ENCODE measurements at regions not wholly inside any gene's neighbourhood (a gene's known extent, or its start where the extent isn't known, plus 50 kb on each side); places are given as distances from the start of the nearest gene placed in this dataset.

DNA sequence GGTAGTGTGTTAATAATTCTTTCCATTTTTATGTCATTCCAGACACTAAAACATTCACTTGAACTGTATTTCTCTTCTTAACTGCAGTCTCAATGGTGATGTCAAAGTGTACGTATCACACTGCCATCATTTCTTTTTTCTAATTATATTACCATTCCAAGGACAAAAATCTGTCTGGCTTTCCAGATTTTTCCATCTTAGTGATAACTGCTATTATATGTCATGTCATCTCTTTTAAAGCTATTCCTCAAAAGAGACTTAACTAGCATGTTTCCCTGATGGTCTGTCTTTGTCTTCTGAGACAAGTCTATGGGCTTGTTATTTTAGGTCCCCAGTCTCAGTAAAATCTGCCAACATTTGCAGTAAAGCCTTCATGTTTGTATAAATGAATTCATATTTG lies 1207.1 kb downstream of the PCDH17 start:
- TF ChIP-seq EZH2 (IDR thresholded peaks at IDR 0.05; ENCODE audit: borderline replicate concordance, control insufficient read depth, low read depth, low read length): no peak
- TF ChIP-seq, protein P1, sequence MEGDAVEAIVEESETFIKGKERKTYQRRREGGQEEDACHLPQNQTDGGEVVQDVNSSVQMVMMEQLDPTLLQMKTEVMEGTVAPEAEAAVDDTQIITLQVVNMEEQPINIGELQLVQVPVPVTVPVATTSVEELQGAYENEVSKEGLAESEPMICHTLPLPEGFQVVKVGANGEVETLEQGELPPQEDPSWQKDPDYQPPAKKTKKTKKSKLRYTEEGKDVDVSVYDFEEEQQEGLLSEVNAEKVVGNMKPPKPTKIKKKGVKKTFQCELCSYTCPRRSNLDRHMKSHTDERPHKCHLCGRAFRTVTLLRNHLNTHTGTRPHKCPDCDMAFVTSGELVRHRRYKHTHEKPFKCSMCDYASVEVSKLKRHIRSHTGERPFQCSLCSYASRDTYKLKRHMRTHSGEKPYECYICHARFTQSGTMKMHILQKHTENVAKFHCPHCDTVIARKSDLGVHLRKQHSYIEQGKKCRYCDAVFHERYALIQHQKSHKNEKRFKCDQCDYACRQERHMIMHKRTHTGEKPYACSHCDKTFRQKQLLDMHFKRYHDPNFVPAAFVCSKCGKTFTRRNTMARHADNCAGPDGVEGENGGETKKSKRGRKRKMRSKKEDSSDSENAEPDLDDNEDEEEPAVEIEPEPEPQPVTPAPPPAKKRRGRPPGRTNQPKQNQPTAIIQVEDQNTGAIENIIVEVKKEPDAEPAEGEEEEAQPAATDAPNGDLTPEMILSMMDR (IDR thresholded peaks at IDR 0.05 in 2 of 3, conservative IDR thresholded peaks at IDR 0.05 in 1 of 3; ENCODE audit: control insufficient read depth in 2 of 3, extremely low read depth in 1 of 3, insufficient read depth in 1 of 3, low read depth in 3 of 3, low read length in 3 of 3): no peak
- TF ChIP-seq, protein P2, sequence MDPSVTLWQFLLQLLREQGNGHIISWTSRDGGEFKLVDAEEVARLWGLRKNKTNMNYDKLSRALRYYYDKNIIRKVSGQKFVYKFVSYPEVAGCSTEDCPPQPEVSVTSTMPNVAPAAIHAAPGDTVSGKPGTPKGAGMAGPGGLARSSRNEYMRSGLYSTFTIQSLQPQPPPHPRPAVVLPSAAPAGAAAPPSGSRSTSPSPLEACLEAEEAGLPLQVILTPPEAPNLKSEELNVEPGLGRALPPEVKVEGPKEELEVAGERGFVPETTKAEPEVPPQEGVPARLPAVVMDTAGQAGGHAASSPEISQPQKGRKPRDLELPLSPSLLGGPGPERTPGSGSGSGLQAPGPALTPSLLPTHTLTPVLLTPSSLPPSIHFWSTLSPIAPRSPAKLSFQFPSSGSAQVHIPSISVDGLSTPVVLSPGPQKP (IDR thresholded peaks at IDR 0.05; ENCODE audit: low read depth, low read length): no peak
- TF ChIP-seq MTA2 (IDR thresholded peaks at IDR 0.05; ENCODE audit: low read depth): no peak
- no peak for TF ChIP-seq ZNF207 (IDR thresholded peaks at IDR 0.05; ENCODE audit: borderline replicate concordance)
